ENCODE measurements at regions not wholly inside any gene's neighbourhood (a gene's known extent, or its start where the extent isn't known, plus 50 kb on each side); places are given as distances from the start of the nearest gene placed in this dataset.

DNA sequence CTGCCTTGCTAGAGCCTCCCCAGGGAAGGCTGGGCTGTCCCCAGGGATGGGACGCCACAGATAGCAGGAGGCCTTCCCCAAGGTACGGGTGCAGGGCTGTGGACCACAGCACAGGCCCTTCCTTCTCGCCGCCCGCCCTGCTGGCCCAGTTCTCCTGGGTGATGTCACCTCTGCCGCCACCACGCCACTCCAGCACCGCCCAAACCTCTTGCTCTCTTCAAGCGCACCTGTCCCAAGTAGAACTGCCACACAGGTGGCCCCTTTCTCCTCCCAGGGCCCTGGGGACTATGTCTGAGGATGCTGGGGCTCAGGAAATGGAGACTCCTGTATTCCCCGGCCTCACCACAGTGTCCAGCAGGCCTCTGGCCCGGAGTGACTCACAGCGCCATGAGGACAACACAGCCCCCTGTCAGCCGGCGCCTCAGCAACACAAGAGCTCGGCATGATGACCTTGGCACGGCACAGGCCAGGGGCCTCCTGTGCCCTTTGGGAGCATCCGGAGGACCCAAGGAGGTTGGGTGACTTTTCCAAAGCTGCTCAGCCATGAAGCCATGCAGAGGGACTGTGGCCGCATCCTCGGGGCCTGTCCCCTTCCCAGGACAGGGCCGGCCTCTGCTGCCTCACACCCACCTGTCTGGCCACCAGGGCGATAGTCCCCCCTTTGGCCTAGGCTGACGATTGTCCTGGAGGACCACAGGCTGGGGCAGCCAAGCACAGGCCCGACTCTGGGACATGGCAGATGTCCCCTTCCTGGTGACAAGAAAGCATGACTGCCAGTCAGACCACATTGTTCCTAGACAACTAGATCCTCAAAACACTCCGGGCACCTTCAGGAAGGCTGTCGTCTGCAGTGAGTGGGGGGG, 1023.5 kb downstream of the BRD1 start:
- no peak for DNase-seq

DNA sequence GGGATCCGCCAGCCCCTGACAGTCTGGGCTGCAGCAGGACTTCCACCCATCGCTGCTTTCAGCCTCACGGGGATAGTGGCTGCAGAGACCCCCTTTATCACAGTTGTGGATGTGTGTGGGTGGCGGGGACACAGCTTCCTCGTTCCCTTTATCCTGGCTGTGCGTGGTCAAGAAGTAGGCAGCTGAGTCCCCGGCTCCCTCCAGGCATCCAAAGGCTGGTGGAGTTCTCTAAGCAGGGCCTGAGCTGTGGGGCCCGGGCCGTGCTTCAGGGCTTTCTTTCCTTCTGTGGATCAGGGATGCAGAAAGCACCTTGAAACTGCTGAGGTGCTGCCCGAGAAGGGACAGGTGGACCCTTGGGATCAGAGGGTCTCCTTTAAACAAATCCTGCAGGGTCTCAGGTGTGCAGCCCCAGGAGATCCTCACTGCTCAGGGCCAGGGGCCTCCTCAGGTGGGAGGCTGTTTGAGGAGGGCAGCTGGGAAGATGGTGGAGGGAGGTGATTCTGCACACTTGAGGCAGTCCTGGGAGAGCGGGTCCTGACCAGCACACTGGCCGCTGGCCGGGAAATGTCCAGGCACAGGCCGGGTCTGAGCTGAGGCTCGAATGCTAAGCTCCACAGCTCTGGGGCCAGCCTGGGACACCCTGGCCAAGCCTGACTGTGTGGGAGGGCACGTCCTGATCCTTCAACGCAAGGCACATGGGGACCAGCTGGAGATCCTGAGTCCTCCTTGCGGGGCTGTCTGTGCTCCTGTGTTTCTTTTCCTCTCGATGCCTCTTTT, 1024.3 kb downstream of the BRD1 start:
- DNase-seq: no peak

DNA sequence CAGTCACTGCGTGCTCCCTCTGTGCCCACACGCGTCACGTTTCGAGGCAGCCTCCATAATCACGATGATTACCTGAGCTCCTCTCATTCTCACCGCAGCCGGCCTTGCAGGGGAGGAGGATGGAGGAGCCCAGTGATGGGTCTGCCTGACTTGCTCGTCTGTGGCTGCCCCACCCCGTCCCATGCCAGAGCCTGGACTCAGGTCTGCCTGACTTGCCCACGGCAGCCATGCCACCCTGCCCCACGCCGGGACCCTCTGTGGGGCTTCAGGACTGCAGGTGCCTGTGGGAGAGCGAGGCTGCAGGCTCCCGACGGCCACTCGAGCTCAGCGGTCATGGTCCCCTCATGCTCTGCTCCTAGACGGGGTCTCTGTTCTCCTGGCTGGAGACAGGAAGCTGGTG, 1025.1 kb downstream of the BRD1 start:
- no peak for DNase-seq

DNA sequence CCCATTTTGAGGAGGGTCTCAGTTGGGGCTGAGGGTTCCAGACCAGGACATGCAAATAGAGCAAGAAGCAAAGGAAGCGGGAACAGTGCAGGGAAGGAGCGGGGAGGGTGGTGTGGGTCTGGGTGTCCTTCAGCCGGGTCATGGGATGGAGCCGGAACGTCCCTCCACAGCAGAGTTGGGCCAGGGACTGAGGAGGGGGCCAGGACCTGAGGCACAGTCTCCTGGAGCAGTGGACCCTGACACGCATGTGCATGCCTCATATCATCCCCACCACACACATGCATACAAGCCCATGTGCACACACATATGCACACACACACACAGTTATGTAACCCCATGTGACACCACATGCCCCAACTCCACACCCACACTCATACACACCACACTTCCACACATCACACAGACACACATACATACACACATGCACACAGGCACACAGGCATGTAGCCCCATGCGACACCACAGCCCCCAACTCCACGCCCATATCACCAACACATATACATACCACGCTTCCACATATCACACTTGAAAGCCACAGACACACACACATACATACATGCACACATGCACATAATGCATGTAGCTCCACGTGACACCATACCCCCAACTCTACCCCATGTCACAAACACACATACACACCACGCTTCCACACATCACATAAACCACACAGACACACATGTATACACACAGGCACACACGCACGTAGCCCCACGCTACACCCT, 1026.6 kb downstream of the BRD1 start:
- no peak for DNase-seq

DNA sequence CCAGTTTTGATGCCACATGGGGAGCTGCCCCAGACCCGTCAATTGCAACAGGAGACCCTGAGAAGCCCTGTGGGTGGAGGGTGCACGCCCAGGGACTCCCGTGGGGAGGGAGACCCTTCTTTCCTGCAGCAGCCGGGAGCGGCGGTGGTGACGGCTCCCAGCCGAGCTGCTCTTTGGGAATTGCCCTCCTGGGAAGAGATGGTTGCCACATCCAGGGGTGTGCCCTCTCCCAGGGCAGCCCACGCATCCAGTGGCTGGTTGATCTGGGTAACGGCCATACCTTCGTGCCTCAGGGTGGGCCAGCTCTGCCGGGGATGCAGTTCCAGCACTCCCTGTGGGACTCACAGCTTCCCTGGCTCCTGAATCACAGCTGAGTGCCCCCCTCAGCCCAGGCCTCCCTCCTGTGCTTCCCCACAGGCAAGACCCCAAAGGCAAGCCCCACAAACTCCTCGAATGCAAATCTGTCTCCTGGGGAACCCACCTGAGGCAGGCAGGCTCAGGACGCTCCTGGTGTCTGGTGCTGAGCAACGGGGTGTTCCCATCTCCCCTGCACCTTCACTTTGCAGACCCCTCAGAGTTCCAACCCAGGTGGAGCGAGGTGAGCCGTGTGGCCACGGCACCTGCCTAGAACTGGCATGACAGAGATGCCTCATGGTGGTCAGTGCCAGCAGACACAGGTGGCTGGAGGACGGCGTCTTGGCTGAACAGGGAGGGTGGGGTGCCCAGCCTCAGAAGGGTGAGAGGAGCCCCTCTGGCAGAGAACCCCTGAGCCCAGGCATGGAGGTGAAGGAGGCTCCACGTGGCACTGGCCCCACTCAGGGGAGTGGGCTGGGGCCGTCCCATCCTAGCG, 1027.4 kb downstream of the BRD1 start:
- no peak for DNase-seq

DNA sequence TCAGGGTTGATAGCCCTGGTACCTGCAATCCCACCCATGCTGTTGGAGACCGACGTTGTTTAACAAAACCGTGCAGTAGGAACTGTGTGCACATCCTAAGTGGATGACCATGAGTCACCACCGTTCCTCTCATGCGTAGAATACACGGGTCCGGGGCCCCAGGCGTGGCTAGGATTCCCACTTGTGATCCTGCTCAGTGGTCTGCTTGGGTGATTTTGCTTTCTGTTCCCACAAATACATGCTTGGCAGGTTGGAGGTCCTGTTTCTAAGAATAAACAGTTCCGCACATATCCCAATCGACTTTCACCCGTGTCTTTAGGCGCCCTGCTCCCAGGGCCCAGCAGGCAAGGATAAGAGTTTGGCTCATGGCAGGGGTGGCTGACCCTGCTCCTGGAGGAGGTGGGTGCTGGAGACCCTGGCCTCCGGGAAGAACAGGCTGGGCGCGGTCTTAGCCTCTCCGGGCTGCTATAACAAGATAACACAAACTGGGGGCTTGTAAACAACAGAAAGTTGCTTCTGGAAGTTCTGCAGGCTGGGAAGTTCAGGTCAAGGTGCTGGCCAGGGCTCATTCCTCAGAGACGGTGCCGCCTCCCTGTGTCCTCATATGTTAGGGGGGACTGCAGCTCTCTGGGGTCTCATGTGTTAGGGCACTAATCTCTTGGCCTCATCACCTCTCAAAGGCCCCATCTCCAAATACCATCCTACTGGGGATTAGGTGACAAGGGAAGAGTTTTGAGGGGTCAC, 1028.3 kb downstream of the BRD1 start:
- DNase-seq: no peak

DNA sequence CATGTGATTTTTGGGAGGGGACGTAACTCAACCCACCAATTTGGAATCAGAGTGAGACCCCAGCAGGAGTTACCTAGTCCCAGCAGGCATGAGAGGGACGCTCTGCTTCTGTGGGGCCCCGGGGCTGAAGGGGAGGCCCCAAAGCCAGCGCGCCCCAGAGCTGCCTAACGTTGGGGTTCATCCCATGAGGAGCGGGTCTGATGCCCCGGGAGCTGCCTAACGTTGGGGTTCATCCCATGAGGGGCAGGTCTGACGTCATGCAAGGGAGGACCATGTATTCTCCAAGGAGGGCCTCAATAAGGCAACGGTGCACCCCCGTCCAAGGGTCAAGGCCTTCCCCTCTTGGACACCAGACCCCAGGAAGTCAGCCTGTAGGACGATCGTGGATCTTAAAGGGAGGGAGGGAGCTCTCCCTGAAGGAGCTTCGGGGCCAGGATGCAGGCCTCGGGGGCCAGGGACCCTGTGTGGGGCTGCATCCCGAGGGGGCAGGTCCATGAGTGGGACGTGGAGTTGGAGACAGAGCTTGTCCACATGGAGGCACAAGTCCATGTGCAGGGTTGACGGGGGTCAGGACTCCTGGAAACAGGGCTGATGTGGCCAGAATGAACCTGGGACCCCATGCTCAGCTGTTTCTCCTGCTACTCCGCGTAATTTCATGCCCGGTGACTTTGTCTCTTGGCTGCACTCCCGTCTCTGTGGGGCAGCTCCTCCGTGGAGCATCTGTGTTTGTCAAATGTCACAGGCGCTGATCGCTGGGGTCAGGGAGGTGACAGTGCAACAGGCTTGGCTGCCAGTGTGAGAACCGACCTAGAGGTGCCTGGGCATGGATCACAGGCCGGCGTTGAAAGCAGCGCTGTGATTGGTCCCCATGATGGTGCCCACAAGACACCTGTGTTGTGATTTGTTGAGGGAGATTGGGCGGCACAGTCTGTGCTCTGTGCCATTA, 1029.1 kb downstream of the BRD1 start:
- no peak for DNase-seq

DNA sequence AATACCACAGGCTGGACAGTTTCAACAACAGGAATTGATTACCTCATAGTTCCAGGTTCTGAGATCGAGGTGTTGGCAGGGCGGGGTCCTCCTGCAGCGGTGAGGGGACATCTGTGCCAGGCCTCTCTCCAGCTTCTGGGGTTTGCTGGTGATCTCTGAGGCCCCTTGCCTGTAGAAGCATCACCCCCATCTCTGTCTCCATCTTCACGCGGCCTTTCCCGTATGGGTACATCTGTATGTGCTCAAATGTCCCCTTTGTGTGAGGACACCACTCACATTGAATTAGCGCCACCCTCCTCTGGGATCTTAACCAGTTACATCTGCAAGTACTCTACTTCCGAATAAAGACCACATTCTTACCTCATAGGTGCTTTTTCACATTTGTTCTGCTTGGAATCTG, 1029.9 kb downstream of the BRD1 start:
- DNase-seq: no peak

DNA sequence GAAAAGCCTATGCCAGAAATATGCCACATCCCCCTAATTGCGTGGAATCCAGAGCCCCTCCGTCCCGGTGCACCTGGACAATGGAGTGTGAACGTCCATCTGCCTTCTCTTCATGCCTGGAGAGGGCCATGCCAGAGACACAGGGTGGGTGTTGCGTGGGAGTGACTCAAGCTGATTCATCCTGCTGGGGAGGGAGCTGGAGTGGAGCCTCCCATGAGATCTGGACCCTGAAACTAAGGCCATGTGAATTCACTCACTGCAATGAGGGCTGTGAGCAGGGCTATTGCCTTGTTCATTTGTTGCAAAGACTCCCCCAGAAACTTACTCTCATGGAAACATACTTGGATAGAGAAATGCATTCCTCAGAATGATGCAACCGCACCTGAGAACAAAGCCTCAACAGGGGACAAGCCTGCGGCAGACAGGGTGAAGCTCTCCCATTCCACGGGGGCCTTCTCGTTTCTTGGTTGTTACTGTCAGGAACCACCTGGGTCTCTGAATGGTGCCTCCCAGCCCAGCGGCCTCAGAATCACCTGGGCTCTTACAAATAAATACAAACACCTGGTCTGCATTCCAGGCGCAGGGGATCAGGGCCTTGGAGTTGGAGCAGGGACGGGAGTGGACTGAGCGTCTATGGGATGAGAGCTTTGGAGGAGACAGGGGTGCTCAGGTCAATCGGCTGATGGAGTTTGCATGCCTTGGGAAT, 1031.2 kb downstream of the BRD1 start:
- no peak for DNase-seq

DNA sequence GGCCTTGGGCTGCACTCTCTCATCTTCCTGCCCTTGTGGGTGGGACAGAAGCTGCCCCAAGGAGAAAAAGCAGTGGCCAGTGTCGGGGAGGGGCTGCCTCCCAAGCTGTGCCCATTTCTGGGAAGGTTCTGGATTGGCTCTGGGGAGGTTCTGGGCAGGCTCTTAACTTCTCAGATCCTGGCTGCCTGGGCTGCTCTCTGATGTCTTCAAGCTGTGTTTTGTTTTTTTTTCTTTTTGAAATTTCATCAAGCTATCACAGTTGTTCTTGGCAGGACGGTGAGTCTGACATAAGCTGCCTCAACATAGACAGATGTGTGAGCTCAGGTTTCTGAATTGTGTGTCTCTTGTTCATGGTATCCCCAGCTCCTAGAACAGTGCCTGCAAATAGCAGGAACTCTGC, 1032.0 kb downstream of the BRD1 start:
- no peak for DNase-seq

DNA sequence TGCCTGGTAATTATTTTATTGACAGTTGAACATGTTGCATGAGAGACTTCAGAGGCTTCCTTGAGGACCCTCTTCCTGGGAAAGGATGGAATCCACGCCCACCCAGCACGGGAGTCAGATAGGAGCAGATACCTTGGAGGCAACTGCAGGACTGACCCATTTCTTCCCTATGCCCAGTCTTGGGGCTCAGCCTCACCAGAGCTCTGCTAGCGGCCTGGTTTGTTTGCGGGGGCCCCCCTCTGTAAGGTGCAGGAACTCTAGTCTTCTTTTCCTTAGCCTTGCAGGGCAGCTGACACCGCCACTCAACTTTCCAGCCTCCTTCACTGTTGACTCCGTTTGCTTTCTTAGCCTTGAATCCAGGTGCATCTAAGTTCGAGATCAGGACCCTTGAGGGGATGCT, 1032.8 kb downstream of the BRD1 start:
- no peak for DNase-seq

DNA sequence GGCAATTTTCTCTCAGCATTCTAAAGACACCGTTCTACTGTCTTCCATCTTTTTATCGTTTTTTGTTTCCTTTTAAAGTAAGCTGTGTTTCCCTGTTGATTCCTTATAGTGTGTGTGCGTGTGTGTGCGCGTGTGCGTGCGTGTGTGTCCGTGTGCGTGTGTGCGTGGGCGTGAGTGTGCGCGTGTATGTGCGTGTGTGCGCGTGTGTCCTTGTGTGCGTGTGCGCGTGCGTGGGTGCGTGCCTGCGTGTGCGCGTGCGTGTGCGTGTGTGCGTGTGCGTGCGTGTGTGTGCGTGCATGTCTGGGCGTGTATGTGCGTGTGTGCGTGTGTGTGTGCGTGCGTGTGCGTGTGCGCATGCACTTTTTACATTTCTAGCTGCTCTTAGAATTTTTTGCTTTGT, 1033.7 kb downstream of the BRD1 start:
- no peak for DNase-seq

DNA sequence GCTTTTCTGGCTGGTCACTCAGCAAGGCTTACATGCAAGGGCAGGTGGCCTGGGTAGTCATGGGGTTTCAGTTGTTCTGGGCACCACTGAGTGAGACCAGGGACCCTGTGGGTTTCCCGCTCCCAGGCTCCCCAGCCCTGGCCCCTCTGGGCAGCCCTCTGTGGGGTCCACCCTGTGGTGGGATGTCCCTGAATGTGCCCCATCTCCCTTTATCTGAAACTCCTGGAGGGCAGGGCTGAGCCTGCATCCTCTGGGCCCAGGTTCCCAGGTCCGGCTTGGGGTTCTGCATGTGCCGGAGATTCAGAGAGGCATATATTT, 1041.0 kb downstream of the BRD1 start:
- no peak for DNase-seq

DNA sequence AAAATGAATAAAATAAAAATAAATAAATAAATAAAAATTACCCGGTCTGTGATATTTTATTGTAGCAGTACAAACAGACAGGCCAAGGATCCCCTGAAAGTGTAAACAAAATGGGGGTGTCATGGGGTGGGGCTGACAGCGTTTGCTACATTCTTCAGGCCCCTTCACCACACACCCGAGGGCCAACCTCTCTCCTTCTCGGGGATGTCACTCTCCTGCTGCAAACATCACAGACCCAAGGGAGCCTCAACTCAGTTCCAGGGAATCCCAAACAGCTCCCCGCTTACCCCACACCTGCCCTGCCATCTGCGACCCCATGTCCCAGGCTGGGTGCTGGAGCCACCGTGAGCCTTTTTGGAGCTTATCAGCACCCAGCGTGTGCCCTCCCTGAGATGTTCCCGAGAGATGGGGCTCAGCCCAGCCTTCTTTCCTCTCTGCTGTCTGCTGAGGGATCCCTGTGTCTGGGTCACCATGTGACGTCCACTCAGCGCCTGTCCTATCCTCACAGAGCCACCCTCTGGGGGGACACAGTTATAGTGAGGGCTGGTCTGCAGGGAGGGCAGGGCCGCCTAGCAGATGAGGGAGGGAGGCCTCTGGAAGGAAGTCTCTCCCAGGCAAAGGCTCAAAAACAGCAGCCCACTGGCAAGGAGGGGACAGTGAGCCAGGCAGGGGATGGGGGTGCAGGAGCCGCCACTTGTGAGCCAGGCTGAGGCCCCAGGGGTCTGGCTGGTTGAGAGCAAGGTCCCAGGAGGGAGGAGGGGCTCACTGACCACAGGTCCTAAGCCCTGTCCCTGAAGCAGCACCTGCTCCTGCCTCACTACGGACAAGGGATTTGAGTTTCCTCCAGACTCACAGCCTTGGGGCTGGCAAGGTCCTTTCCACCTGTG, 1041.6 kb downstream of the BRD1 start:
- DNase-seq: no peak

DNA sequence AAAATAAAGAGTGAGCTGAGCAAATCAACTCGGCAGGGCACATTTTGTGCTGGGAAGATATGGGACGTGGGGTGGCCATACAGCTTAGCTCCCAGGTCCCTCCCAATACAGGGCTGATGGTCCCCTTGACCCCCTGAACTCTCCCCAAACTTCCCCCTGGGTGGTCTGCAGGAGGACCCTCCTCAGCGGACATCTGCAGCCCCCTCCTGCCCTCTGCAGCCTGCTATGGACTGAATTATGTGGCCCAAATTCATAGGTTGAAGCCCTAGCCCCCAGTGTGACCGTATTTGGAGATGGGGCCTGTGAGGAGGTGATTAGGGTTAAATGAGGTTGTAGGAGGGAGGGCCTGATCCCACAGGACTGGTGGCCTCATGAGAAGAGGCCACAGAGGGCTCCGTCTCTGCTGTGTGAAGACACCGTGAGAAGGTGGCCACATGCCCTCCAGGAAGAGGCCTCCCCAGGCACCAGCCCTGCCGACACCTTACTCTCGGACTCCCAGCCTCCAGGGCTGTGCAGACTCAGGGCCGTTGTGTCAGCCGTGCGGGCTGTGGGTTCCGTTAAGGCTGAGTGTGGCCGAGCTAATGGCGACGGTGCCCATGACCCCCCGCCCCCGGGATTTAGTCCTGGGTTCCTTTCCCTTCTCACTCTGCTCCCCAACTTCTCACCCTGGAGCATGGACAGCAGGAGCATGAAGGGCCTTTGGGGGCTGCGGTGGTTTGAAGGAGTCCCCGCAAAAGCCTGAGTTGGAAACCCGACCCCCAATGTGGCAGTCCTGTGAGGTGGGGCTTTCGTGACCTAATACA, 1042.8 kb downstream of the BRD1 start:
- no peak for DNase-seq

DNA sequence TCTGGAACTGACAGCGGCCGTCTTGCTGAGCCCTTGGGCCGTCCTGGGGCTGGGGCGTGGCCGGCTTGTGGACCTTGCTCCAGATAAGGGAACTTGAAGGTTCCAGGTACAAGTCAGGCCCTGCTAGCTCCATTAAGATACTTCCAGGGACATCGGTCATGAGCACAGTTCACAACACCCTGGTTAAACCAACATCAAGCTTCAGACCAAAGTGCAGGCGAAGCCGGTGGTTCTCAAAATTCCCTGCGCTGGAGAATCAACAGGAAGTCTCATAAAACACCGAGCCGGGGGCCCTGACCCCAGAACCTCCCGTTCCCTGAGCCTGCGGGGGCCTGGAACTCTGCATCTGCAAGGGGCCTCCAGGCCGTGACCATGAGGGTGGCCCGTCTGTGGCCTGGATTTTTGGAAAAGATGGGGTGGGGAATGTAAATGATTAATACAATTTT, 1043.8 kb downstream of the BRD1 start:
- no peak for DNase-seq

DNA sequence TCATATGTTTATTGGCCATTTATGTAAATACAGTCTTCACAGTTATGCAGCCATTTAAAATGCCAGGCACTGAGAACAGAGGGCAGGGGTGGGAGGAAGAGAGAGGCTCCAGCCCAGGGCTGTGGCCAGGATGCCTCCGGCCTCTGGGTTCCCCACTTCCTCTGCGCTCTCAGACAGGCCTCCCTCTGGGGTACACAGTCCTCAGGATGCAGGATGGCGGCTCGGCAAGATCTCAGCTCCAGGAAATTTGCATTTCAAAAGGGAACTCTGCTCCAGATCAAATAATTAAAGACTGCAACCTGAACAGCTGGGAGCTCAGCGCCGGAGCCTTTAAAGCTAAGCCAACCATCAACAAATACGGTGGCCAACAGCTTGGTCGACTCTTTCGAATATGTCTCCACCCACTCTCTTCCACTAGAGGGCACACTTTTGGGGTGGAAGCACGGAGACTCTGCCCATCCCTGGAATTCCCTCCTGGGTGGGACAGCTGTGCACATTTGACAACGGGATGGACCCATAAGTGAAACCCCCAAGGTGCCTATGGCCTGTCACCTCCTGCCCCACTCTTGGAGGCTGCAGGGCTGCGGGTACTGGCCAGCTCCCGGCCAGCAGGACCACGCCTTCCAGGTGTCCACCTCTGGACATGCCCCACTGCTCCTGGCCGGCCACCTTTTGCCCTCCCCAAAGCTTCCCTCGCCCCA, 1044.7 kb downstream of the BRD1 start:
- DNase-seq: no peak

DNA sequence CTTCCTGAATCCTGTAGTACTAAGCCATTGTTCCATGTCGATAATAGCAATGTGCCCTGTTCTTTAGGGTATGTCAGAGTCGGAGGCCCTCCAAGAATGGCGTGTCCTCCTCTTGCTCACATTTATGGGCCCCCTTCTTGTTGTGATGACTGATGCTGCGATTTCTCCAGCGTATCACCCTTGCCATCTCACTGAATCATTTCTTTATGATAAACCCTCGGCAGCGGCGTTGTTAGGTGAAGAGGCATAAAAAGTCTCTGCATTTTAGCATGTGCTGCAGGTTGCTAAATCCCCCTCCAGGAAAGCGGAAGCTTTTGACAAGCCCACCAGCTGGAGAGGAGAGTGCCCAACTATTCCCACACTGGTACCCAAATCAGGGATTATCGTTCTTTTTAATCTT, 1045.3 kb downstream of the BRD1 start:
- DNase-seq: no peak

All from activated CD4-positive, alpha-beta T cell treated with anti-CD3 and anti-CD28 coated beads, Interleukin-2, amount 50 U/mL, for 16 hours (primary cell).